ENCODE measurements at regions not wholly inside any gene's neighbourhood (a gene's known extent, or its start where the extent isn't known, plus 50 kb on each side); places are given as distances from the start of the nearest gene placed in this dataset.
"Not testable (repeated sequence)": the region's sequence is repeated elsewhere in the genome, so short reads cannot be mapped to it uniquely, and the experiment has no call there.

DNA sequence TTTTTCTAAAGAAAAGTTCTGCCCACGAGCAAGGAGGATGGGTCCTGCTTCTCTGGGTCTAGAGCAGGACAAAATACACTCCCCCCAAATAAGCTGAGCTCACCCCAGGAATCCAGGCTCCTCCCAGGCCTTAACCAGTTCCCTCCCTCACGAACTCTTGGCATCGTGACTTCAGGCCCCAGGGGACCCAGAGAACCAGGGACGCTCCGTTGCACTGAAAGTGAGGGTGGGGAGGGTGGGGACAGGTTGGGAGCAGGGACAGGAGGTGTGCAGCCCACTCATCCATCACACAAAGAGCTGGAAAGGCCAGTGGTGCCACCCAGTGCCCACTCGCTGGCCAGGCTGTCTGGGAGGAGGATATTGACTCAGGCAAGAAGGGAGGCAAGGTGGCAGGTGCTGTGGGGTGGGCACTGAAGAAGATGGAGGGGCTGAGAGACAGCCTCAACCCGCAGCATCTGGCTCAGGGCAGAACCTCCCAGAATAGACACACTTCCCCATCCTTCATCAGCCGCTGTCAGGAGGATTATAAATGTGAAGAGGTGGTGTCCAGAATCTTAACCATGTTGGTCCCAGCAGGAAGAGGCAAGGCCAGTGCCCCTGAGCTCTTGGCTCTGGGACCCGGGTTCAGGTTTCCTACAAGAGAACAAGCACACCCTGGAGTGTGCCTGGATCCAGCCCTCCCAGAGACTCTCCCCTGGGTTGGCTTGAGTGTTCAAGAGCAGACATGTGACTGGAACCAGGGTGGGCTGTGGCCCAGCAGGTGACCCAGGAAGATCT is 67.9 kb upstream of the RPL38 start:
- DNase-seq (ENCODE audit: low read depth in 2 of 2): no peak

GRCh38 chr17:74137416-74137815 is 66.1 kb upstream of the RPL38 start:
- no peak for DNase-seq (ENCODE audit: low read depth in 2 of 2)

GRCh38 chr17:74139120-74139519 is 64.4 kb upstream of the RPL38 start:
- no peak for DNase-seq (ENCODE audit: low read depth in 2 of 2)

- DNase-seq (ENCODE audit: low read depth in 2 of 2): no peak
These were observed 63.2 kb upstream of the RPL38 start for GRCh38 chr17:74140282-74140681.

- no peak for DNase-seq (ENCODE audit: low read depth in 2 of 2)
These were observed 61.9 kb upstream of the RPL38 start for GRCh38 chr17:74141612-74142011.

DNA sequence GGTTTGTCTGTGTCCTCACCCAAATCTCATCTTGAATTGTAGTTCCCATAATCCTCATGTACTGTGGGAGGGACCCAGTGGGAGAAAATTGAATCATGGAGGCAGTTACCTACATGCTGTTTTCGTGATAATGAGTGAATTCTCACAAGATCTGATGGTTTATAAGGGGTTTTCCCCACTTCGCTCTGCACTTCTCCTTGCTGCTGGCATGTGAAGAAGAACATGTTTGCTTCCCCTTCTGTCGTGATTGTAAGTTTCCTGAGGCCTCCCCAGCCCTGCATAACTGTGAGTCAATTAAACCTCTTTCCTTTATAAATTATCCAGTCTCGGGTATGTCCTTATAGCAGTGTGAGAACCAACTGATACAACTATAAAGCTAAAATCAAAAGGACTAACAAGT is 60.2 kb upstream of the RPL38 start:
- not testable (repeated sequence) for DNase-seq (ENCODE audit: low read depth in 2 of 2)

GRCh38 chr17:74145756-74146155 is 57.7 kb upstream of the RPL38 start:
- DNase-seq (ENCODE audit: low read depth in 2 of 2): no peak

DNA sequence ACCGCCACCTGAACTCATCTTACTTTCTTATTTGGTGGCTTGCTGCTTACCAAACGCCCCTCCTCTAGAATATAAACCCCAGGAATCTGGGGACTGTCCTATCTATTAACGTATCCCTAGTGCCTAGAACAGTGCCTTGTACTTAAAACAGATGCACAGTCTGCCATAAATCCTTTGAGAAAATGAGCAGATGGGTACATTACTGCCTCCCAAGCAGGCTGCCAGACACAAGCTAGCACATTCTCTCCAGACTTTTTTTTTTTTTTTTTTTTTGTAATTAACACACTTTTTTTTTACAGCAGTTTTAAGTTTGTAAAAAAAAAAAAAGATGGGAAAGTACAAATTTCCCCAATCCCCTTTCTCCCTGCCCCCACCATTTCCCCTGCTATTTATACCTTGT is 57.3 kb upstream of the RPL38 start:
- no peak for DNase-seq (ENCODE audit: low read depth in 2 of 2)

DNA sequence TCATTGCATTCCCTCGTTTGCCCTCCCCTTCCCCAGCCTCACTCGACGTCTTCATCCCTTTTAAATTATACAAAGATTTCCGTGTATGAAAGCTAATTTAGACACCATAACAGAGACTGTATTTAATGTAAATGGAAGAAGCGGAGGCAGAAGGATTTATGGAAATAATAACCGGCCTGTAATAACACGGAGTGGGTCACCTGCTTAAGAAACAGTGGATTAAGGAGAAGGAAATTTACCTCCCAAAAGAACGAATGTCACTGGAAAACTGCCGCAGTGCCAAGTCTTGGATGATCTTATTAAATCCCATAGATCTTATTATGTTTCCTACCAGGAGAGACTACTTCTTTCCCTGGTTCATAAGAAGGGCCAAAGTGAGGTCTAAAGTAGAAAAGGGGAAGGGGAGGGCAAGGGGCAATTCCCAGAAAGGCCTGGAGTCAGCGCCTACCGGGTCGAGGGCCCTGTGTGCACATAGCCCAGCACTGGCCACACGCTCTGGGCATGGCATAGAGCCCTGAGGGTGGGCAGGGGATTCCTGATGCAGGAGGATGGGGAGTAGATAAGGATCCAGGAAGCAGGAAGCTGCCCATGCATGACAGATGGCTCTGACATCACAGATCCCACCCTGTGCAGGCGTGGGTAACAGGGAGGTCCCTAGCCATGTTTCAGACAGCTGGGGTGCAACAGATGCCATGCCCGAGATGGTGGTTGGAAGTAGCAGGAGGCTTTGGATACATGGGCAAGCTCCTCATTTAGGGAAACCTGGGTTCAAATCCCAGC is 56.2 kb upstream of the RPL38 start:
- no peak for DNase-seq (ENCODE audit: low read depth in 2 of 2)

GRCh38 chr17:74147966-74148365 is 55.5 kb upstream of the RPL38 start:
- no peak for DNase-seq (ENCODE audit: low read depth in 2 of 2)

DNA sequence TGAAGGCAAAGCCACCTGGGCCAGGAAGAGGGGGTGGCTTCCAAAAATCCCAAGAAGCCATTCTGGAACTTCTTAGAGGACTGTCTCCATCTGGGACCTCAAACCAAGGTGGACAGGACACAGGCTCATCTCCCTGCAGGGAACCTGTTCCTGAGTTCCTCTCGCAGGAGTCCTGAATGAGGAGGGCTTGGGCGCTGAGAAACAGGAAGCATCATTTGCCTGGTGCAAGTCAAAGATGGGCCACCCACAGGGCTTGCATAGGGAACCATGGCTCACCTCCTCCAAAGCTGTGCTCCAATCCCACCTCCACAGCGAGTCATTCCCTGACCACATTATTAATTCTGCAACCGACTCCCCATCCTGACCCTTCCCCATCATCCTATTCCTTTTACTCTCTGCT is 55.0 kb upstream of the RPL38 start:
- no peak for DNase-seq (ENCODE audit: low read depth in 2 of 2)

DNA sequence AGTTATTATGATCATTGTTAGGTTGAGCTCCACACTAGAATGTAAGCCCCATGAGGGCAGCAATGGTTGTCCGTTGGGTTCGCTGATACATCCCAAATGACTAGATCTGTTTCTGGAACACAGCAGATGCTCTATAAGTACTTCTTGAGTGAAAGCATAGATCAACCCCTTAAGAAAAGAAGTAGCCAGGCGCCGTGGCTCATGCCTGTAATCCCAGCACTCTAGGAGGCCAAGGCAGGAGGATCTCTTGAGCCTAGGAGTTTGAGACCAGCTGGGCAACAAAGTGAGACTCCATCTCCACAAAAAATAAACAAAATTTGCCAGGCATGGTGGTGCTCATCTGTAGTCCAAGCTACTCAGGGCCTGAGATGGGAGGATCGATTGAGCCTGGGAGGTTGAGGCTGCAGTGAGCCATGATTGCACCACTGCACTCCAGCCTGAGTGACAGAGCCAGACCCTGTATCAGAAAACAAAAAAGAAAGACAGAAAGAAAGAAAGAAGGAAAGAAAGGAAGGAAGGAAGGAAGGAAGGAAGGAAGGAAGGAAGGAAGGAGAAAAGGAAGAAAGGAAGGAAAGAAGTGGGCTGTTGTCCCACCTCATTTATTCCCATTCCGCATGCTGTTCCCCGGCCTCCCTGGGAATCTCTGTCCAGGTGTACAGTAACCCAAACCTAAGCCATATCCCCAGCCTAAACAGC is 54.4 kb upstream of the RPL38 start:
- DNase-seq (ENCODE audit: low read depth in 2 of 2): no peak

DNA sequence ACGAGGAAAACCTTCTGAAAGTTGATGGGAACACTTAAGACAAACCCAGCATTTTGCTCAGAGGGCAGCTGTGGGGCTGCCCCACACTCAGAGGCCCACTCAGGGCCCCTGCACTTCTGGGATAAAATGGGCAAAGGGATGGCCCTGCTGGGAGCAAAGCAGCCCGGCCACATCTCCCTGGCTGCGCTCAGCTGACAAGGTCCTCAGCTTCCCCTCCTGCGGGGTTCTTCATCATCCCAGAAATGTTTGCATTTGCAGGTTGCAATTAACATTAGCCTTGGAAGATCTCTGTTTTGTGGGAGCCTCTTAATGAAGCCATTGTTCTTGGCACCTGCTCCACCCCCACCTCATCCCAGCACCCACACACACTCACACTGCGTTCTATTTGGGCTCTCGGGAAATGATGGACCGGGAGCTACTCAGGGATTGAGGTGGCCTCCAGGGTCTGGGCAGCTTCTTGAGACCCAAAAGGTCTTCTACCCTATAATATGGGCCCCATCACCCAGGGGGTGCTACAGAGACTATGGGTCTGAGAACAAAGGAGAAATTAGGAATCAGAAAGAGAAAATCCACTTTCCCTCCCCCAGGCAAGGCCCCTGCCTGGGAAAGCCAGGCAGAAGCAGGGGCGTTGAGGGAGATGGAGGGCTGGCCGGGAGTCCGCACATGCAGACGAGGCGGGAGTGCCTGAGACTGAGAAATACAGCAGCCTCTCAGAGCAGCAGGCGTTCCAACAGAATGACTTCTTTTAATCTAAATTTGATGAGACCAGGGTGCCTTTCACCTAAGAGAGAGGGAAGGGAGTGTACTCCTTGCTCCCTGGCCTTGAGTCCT is 53.7 kb upstream of the RPL38 start:
- no peak for DNase-seq (ENCODE audit: low read depth in 2 of 2)

DNA sequence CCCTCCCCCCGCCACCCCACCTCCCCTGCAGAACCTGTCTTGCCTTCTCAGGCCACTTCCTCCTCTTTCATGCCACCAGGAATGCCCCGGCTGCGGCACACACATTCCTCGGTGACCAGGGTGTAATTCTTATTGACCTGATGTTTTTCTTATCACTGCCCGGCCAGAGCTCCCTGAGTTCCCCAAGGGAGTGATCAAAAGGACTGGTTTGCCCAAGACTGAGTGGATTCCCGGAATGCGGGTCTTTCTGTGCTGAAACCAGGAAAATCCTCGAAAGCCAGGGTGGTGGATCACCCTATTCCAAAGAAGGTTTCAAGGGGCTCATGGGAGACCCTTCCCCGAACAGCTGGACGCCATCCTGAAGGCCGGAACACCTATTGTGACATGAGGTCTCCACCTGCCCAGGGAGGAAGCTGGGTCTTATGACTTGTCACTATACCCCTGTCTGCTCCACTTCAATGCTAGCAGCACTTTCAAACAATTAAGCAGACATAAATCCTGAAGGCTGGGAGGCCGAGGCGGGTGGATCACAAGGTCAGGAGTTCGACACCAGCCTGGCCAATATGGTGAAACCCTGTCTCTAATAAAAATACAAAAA is 53.0 kb upstream of the RPL38 start:
- no peak for DNase-seq (ENCODE audit: low read depth in 2 of 2)

DNA sequence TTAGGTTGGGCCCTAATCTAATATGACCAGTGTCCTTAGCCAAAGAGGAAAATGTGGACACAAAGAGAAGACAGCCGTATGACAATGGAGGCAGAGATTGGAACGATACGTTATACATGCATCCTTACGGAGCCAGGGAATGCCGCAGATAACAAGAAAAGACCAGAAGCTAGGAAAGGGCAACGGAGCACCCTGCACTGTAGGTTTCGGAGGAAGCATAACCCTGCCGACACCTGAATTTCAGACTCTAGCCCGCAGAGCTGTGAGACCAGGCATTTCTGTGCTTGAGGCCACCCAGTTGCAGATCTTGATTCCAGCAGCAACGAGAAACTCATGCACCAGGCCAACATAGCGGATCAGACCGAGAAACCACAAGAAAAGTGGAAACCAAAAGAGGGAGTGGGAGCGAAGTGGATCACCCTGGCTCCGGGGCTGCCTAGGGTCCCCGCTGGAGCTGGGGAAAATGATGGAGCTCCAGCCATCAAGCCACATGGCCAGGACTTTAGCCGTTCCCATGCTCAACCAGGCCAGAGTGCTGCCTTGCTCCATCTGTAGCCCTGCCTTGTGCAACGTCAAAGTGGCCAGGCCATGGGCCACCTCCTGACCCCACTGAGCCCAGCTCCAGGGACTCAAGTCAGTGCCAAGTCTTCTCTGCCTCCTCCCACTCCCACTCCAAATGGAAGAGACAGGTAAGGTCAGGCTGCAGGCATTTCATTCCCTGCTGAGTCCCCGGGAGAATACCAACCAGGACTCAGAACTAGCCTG is 51.7 kb upstream of the RPL38 start:
- DNase-seq (ENCODE audit: low read depth in 2 of 2): no peak

DNA sequence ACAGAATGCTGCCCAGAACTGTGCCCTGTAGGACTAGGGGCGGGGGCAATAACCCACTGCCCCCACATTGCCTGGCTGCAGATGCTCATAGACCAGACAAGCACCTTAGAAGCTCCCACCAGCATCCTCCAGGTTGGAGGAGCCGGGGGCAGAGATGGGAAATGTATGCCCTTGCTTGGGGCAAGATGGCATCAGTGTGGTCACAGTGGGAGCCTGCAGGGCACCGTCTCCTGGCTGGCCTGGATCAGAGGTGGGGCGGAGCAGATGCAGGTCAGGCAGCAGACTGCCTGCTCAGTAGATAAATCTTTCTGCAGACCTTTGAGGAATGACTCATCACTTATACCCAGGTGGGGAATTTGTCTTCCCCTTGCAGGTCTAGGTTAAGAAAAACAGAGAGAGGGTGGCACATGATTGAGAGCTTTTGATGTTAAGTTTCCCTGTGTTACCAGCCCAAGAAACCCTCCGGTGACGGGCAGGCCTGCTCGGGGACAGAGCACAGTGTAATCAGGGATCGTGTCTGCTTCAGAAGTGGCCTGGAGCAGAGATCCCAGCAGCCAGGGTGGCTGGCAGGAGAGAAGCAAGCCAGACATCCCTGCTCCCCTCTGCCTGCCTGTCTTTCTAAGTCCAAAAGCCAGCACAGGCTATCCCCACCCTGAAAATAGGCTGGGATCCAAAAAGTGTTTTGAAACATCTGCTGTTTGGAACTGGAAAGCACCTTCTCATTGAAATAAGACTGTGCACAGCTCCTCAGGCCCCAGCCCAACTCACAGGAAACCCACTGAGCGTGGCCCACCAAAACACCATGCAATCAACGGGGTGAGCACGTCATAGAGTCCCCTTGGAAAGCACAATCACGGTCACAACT is 50.7 kb upstream of the RPL38 start:
- DNase-seq (ENCODE audit: low read depth in 2 of 2): no peak

- no peak for DNase-seq (ENCODE audit: low read depth in 2 of 2)
These were observed 50.0 kb upstream of the RPL38 start for GRCh38 chr17:74153456-74153810.
